Stomach (tissue), 4 donors: ENCODE measurements at regions not wholly inside any gene's neighbourhood (a gene's known extent, or its start where the extent isn't known, plus 50 kb on each side); places are given as distances from the start of the nearest gene placed in this dataset.

ENCODE experiments used
- POLR2A ChIP-seq, 4 donors: fragments of 450-650 bp; IDR thresholded peaks; one replicate each; pipeline ENCODE4 v1.6.1; 2016; ENCODE audit warnings: antibody characterized with exemption in 4 of 4, control low read depth in 2 of 4, mild to moderate bottlenecking in 1 of 4, moderate library complexity in 1 of 4
- POLR2AphosphoS5 ChIP-seq, 3 donors: sonication (generic); formaldehyde crosslinking; IDR thresholded peaks; one replicate each; pipeline ENCODE4 v1.6.1; 2016; ENCODE audit warnings: antibody characterized with exemption in 3 of 3
- TF ChIP-seq, protein P1 (sequence below), 7 experiments: fragments of 450-650 bp in 4 of 7; fragments of 200-600 bp in 3 of 7; sonication (generic) in 3 of 7; IDR thresholded peaks; one replicate each; pipeline ENCODE4 v1.5.1; 2016 to 2019; ENCODE audit warnings: antibody characterized with exemption in 7 of 7, control low read depth in 2 of 7, mild to moderate bottlenecking in 1 of 7

DNA sequence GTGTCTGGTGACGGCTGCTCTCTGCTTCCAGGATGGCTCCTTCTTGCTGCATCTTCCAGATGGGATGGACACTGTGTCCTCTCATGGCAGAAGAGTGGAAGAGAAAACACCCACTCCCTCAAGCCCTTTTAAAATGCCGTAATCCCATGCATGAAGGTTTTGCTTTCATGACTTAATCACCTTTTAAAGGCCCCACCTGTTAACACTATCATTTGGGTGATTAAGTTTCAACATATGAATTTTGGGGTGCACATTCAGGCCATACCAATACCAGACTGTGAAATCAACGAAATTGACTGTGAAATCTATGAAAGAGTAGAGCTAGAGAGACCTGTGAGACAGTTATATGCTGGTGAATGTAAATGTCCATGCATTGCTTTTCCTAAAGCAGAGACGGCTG, 374.3 kb upstream of the CHD6 start:
- TF ChIP-seq, protein P1, sequence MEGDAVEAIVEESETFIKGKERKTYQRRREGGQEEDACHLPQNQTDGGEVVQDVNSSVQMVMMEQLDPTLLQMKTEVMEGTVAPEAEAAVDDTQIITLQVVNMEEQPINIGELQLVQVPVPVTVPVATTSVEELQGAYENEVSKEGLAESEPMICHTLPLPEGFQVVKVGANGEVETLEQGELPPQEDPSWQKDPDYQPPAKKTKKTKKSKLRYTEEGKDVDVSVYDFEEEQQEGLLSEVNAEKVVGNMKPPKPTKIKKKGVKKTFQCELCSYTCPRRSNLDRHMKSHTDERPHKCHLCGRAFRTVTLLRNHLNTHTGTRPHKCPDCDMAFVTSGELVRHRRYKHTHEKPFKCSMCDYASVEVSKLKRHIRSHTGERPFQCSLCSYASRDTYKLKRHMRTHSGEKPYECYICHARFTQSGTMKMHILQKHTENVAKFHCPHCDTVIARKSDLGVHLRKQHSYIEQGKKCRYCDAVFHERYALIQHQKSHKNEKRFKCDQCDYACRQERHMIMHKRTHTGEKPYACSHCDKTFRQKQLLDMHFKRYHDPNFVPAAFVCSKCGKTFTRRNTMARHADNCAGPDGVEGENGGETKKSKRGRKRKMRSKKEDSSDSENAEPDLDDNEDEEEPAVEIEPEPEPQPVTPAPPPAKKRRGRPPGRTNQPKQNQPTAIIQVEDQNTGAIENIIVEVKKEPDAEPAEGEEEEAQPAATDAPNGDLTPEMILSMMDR (IDR thresholded peaks at IDR 0.05), result no peak
- TF ChIP-seq POLR2A (IDR thresholded peaks at IDR 0.05) (no peak), POLR2AphosphoS5 (IDR thresholded peaks at IDR 0.05) (no peak)
